PC-9 (cell line): ENCODE measurements at regions not wholly inside any gene's neighbourhood (a gene's known extent, or its start where the extent isn't known, plus 50 kb on each side); places are given as distances from the start of the nearest gene placed in this dataset.

Source experiments
- BruUV-seq: library from RNA; stranded (reverse); fragments of 400-500 nt; replicated peaks from 2 replicates; lab custom pipeline; 2021; lab: Mats Ljungman, UMichigan
- CTCF ChIA-PET: fragments of 300-600 bp; sonication (Branson Sonifier 250); formaldehyde crosslinking; loops from one replicate; lab custom pipeline; 2022; ENCODE audit warnings: antibody characterized with exemption; lab: Charles Lee
- POLR2A ChIA-PET: fragments of 300-600 bp; sonication (Branson Sonifier 250); formaldehyde crosslinking; loops from one replicate; lab custom pipeline; 2022; ENCODE audit warnings: antibody characterized with exemption; ENCODE audit not compliant: unreplicated experiment; lab: Charles Lee
- DNase-seq, 2 experiments: peaks; one replicate each; pipeline versions ENCODE4 v3.0.0 to v3.0.0-alpha.2; 2015 to 2022; ENCODE audit warnings: mixed read lengths in 1 of 2
- H2AFZ ChIP-seq: fragments of 200-600 bp; sonication (generic); 2 replicates; pipeline ENCODE4 v1.8.1; 2017; ENCODE audit warnings: antibody characterized with exemption
- H3F3A ChIP-seq: fragments of 200-600 bp; sonication (generic); 2 replicates; pipeline ENCODE4 v1.8.1; 2017; ENCODE audit warnings: antibody characterized with exemption, mild to moderate bottlenecking, low read depth; ENCODE audit not compliant: insufficient read depth
- H3K27ac ChIP-seq: fragments of 200-600 bp; sonication (generic); 2 replicates; pipeline ENCODE4 v1.6.1; 2016; ENCODE audit warnings: mixed run types
- H3K27me3 ChIP-seq: fragments of 200-600 bp; sonication (generic); 2 replicates; pipeline ENCODE4 v1.6.1; 2016; ENCODE audit warnings: low read depth, mixed run types; ENCODE audit not compliant: insufficient read depth
- H3K36me3 ChIP-seq: fragments of 200-600 bp; sonication (generic); 2 replicates; pipeline ENCODE4 v1.6.1; 2016; ENCODE audit warnings: low read depth, mixed run types
- H3K4me1 ChIP-seq: fragments of 200-600 bp; sonication (generic); replicated peaks from 2 replicates; pipeline ENCODE4 v1.6.1; 2016; ENCODE audit warnings: mixed run types; ENCODE audit not compliant: insufficient read depth
- H3K4me2 ChIP-seq: fragments of 200-600 bp; sonication (generic); 2 replicates; pipeline ENCODE4 v1.6.1; 2017; ENCODE audit warnings: mixed run types
- H3K4me3 ChIP-seq: fragments of 200-600 bp; sonication (generic); 2 replicates; pipeline ENCODE4 v1.6.1; 2016; ENCODE audit warnings: mixed run types
- H3K79me2 ChIP-seq: fragments of 200-600 bp; sonication (generic); 2 replicates; pipeline ENCODE4 v1.6.1; 2017; ENCODE audit warnings: low read depth, mixed run types
- H3K9me2 ChIP-seq: fragments of 200-600 bp; sonication (generic); 2 replicates; pipeline ENCODE4 v1.8.1; 2017; ENCODE audit warnings: mild to moderate bottlenecking; ENCODE audit not compliant: insufficient read depth
- H3K9me3 ChIP-seq: fragments of 200-600 bp; sonication (generic); 2 replicates; pipeline ENCODE4 v1.8.1; 2016; ENCODE audit warnings: low read depth; ENCODE audit not compliant: insufficient read depth
- H4K20me1 ChIP-seq: fragments of 200-600 bp; sonication (generic); 2 replicates; pipeline ENCODE4 v1.8.1; 2017; ENCODE audit not compliant: insufficient read depth
- CTCF ChIP-seq: fragments of 200-600 bp; sonication (generic); conservative IDR thresholded peaks from 2 replicates; pipeline ENCODE4 v1.6.1; 2017; ENCODE audit warnings: mixed run types, antibody characterized with exemption, mild to moderate bottlenecking, moderate library complexity
- EZH2 ChIP-seq: fragments of 200-600 bp; sonication (generic); IDR thresholded peaks from 2 replicates; pipeline ENCODE4 v1.8.0; 2017; ENCODE audit warnings: antibody characterized with exemption, low read depth
- intact Hi-C: fragments of 100-400 bp; cut with micrococcal nuclease; formaldehyde crosslinking; loops from one replicate; pipeline ENCODE4 v1.10.0; 2022; ENCODE audit not compliant: unreplicated experiment

DNA sequence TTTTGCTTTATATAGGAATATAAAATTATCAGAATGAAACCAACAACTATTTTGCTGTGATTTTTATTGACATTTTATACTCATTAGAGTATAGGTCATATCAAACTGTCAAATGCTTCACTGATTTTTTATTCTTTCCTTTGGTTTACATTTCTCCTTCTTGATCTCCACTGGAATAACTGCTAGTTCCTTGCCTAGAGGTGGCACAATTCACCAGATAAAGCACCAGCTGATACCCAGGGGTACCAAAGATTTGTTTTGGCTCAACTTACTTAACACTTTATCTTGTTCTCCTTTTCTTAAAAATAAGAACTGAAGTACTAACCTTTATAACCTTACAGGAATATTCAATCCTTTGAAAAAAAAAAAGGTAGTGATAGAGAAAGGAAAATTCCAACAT, 725.1 kb upstream of the CHORDC1 start:
- intact Hi-C loops = no loop called here
- POLR2A ChIA-PET = no interaction called here
- Histone ChIP-seq H3K9me3 (no peaks in the 10 kb centered on the region), H3K79me2 (no peaks in the 10 kb centered on the region), H3K27me3 (no peaks in the 10 kb centered on the region), H3F3A (no peaks in the 10 kb centered on the region), H3K27ac (no peak overlapping the region), H3K4me3 (no peak overlapping the region), H3K4me2 (no peak overlapping the region), H3K36me3 (no peaks in the 10 kb centered on the region), H4K20me1 (no peaks in the 10 kb centered on the region), H2AFZ (no peak overlapping the region), H3K9me2 (no peaks in the 10 kb centered on the region), H3K4me1 (no peaks in the 10 kb centered on the region)
- TF ChIP-seq EZH2 (no peak), CTCF (no peak)
- DNase-seq = no peak
- CTCF ChIA-PET = no interaction called here
- BruUV-seq = no TSS peak

GRCh38 chr11:90930252-90930651, 707.4 kb upstream of the CHORDC1 start:
- H3K4me2 ChIP-seq = no peak overlapping the region
- no peaks in the 10 kb centered on the region for H3K27me3 ChIP-seq
- H2AFZ ChIP-seq = no peak overlapping the region
- TF ChIP-seq CTCF = no peak
- no peak for TF ChIP-seq EZH2
- CTCF ChIA-PET = no interaction called here
- H4K20me1 ChIP-seq = no peaks in the 10 kb centered on the region
- intact Hi-C loops = no loop called here
- BruUV-seq = no TSS peak
- no peaks in the 10 kb centered on the region for H3K9me3 ChIP-seq
- no peaks in the 10 kb centered on the region for H3K4me1 ChIP-seq
- H3K36me3 ChIP-seq = no peaks in the 10 kb centered on the region
- H3K79me2 ChIP-seq = no peaks in the 10 kb centered on the region
- H3K4me3 ChIP-seq = no peak overlapping the region
- H3K27ac ChIP-seq = no peak overlapping the region
- POLR2A ChIA-PET = no interaction called here
- no peaks in the 10 kb centered on the region for H3F3A ChIP-seq
- DNase-seq = no peak
- no peaks in the 10 kb centered on the region for H3K9me2 ChIP-seq

- no peak for TF ChIP-seq EZH2
- TF ChIP-seq CTCF = no peak
- intact Hi-C loops = no loop called here
- Histone ChIP-seq H3K4me1 (no peaks in the 10 kb centered on the region), H3K27ac (no peak overlapping the region), H3K9me3 (no peaks in the 10 kb centered on the region), H3F3A (no peaks in the 10 kb centered on the region), H4K20me1 (no peaks in the 10 kb centered on the region), H3K27me3 (no peaks in the 10 kb centered on the region), H3K36me3 (no peaks in the 10 kb centered on the region), H3K4me3 (no peak overlapping the region), H2AFZ (no peak overlapping the region), H3K9me2 (0 out of 2 replicates have a peak, but pooled peaks cover under 1% of the 10 kb centered on the region), H3K4me2 (no peak overlapping the region), H3K79me2 (no peaks in the 10 kb centered on the region)
- DNase-seq = no peak
- ChIA-PET CTCF (no interaction called here), POLR2A (no interaction called here)
- no TSS peak for BruUV-seq
These were observed 696.5 kb upstream of the CHORDC1 start for GRCh38 chr11:90919332-90919731.
